ENCODE measurements at regions not wholly inside any gene's neighbourhood (a gene's known extent, or its start where the extent isn't known, plus 50 kb on each side); places are given as distances from the start of the nearest gene placed in this dataset.
A peak's percentile ranks its signal among the peaks of the same experiment; 100 is the strongest.

DNA sequence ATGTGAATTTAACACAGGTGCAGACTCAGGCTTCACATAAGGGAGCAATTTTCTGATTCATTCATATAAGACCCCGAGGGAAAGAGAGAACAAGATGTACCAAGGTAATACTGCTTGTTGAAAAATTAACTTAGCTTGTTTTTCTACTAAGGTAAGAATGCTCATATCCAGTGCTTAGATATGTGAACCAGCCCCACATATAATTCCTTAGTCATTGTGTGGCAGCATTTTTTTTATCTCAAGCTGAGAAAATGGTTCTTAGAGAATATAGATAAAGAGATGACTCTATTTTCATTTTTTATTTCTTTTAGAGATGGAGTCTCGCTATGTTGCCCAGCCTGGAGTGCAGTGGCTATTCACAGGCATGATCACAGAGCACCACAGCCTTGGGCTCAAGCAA, 121.8 kb upstream of the SEM1 start:
- TF ChIP-seq, protein P1, sequence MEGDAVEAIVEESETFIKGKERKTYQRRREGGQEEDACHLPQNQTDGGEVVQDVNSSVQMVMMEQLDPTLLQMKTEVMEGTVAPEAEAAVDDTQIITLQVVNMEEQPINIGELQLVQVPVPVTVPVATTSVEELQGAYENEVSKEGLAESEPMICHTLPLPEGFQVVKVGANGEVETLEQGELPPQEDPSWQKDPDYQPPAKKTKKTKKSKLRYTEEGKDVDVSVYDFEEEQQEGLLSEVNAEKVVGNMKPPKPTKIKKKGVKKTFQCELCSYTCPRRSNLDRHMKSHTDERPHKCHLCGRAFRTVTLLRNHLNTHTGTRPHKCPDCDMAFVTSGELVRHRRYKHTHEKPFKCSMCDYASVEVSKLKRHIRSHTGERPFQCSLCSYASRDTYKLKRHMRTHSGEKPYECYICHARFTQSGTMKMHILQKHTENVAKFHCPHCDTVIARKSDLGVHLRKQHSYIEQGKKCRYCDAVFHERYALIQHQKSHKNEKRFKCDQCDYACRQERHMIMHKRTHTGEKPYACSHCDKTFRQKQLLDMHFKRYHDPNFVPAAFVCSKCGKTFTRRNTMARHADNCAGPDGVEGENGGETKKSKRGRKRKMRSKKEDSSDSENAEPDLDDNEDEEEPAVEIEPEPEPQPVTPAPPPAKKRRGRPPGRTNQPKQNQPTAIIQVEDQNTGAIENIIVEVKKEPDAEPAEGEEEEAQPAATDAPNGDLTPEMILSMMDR (conservative IDR thresholded peaks at IDR 0.05) = no peak
- Mint-ChIP-seq H3K27ac (no peak overlapping the region), H3K4me1 (ENCODE audit: unreplicated experiment) (peaks cover 35% of the 10 kb centered on the region)

GRCh38 chr7:96832092-96832662, 122.5 kb upstream of the SEM1 start:
- Mint-ChIP-seq H3K9me3 (peaks cover under 1% of the 10 kb centered on the region), H3K4me1 (ENCODE audit: unreplicated experiment) (peaks cover 36% of the 10 kb centered on the region), H3K27me3 (no peaks in the 10 kb centered on the region), H3K27ac (no peak overlapping the region), H3K36me3 (no peaks in the 10 kb centered on the region), H3K4me3 (peak overlapping the region; percentile 30)
- TF ChIP-seq, protein P1 (conservative IDR thresholded peaks at IDR 0.05) = no peak
- no peak for DNase-seq (ENCODE audit: extremely low spot score, unreplicated experiment)

More for the DNA sequence above, 121.8 kb upstream of the SEM1 start:
- Mint-ChIP-seq H3K27me3 (no peaks in the 10 kb centered on the region), H3K9me3 (no peaks in the 10 kb centered on the region), H3K36me3 (no peaks in the 10 kb centered on the region), H3K4me3 (no peak overlapping the region)
- no peak for DNase-seq (ENCODE audit: extremely low spot score, unreplicated experiment)

- peaks cover 9% of the 10 kb centered on the region for H3K27me3 Mint-ChIP-seq
- peaks cover 5% of the 10 kb centered on the region for H3K9me3 Mint-ChIP-seq
- H3K27ac Mint-ChIP-seq = peak overlapping the region; percentile 80
- peaks cover 50% of the 10 kb centered on the region for H3K4me1 Mint-ChIP-seq (ENCODE audit: unreplicated experiment)
- H3K4me3 Mint-ChIP-seq = peak overlapping the region; percentile 5
- TF ChIP-seq, protein P1 (conservative IDR thresholded peaks at IDR 0.05) = no peak
- DNase-seq (ENCODE audit: extremely low spot score, unreplicated experiment) = no peak
- no peaks in the 10 kb centered on the region for H3K36me3 Mint-ChIP-seq
These were observed 124.2 kb upstream of the SEM1 start for GRCh38 chr7:96833676-96834453.

DNA sequence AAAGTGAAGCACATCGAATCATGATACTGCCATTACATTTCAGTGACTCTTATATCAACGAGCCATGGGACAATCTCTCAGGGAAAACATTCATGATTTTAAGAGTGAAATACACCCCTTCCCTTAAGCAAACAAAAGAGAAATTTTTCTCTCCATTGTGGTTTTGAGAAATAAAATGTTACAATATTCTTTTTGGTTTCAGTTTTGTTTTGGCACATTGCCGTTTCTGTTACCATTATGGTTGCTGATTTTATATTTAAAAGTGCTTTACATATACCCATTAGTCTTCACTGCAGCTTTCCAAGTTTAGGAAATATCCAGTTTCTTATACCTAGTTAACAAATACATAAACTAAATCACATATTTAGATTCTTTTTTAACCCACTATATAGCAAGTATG, 126.8 kb upstream of the SEM1 start:
- TF ChIP-seq, protein P1 (conservative IDR thresholded peaks at IDR 0.05) = no peak
- Mint-ChIP-seq H3K27ac (no peak overlapping the region), H3K27me3 (peaks cover 9% of the 10 kb centered on the region), H3K36me3 (no peaks in the 10 kb centered on the region), H3K4me3 (no peak overlapping the region), H3K9me3 (peaks cover 5% of the 10 kb centered on the region), H3K4me1 (ENCODE audit: unreplicated experiment) (peaks cover 42% of the 10 kb centered on the region)
- no peak for DNase-seq (ENCODE audit: extremely low spot score, unreplicated experiment)

DNA sequence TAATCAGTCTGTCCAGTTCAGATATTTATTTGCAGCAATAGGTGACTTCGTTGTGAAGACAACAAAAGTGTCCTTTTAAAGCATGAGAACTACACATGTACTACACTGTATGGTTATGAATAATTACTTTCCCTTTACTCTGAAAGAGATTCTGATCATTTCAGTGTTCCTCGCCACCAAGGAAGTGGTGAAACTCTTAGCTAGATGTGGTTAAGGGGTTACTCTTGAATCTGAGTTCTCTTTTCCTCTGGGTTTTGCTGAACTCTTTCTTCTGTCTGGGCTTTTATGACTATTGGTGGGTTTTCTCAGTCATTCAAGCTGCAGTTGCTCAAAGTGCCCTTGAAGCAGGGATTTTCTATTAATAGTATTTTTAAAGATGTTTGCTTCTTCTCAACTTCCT, 127.9 kb upstream of the SEM1 start:
- TF ChIP-seq, protein P1 (conservative IDR thresholded peaks at IDR 0.05) = no peak
- no peak overlapping the region for H3K4me3 Mint-ChIP-seq
- peaks cover 5% of the 10 kb centered on the region for H3K9me3 Mint-ChIP-seq
- peaks cover 31% of the 10 kb centered on the region for H3K4me1 Mint-ChIP-seq (ENCODE audit: unreplicated experiment)
- peaks cover 9% of the 10 kb centered on the region for H3K27me3 Mint-ChIP-seq
- H3K27ac Mint-ChIP-seq = no peak overlapping the region
- DNase-seq (ENCODE audit: extremely low spot score, unreplicated experiment) = no peak
- H3K36me3 Mint-ChIP-seq = no peaks in the 10 kb centered on the region

Measured in type B pancreatic cell (in vitro differentiated cells).